Fibroblast of villous mesenchyme (primary cell): ENCODE measurements at regions not wholly inside any gene's neighbourhood (a gene's known extent, or its start where the extent isn't known, plus 50 kb on each side); places are given as distances from the start of the nearest gene placed in this dataset. TPM values are rescaled to one million over a fixed set of nuclear protein-coding genes. Genes with fewer than 3 reads are reported as not detected.

Experiments used
- DNase-seq: peaks from one replicate; pipeline ENCODE4 v3.0.0-alpha.2; 2010; ENCODE audit warnings: low read depth
- H3K4me3 ChIP-seq: 2 replicates; pipeline ENCODE4 v1.5.1; 2011; ENCODE audit warnings: low read depth, mild to moderate bottlenecking, low read length
- small RNA-seq: library from RNA; depleted of rRNA; stranded (forward); fragments of <200 nt; gene quantifications from one replicate; pipeline ENCODE3, GENCODE V24; 2012
- TF ChIP-seq, protein P1 (sequence below): IDR thresholded peaks from 2 replicates; pipeline ENCODE4 v1.5.1; 2012; ENCODE audit warnings: low read depth, mild to moderate bottlenecking, low read length; ENCODE audit not compliant: insufficient read depth

DNA sequence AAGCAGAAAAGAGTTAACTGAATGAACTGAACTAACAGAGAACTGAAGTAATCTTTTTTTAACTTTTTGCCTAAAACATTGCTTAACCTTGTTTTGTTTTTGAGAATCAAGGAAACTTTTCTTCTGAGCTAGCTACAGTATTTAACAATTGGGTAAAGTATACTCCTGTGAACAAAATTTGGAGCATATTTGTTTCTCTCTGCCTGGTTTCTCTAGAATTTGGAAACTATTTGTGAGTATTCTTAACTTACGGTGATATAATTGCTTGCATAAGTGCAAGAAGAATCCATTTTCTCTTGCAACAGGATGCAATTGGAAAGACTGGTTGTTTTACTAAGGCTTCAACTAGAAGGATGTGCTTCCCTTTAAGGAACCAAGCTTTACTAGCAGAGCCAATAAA, 65.9 kb upstream of the FAM98A start:
- TF ChIP-seq, protein P1, sequence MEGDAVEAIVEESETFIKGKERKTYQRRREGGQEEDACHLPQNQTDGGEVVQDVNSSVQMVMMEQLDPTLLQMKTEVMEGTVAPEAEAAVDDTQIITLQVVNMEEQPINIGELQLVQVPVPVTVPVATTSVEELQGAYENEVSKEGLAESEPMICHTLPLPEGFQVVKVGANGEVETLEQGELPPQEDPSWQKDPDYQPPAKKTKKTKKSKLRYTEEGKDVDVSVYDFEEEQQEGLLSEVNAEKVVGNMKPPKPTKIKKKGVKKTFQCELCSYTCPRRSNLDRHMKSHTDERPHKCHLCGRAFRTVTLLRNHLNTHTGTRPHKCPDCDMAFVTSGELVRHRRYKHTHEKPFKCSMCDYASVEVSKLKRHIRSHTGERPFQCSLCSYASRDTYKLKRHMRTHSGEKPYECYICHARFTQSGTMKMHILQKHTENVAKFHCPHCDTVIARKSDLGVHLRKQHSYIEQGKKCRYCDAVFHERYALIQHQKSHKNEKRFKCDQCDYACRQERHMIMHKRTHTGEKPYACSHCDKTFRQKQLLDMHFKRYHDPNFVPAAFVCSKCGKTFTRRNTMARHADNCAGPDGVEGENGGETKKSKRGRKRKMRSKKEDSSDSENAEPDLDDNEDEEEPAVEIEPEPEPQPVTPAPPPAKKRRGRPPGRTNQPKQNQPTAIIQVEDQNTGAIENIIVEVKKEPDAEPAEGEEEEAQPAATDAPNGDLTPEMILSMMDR = no peak
- DNase-seq = no peak
- no peak overlapping the region for H3K4me3 ChIP-seq

DNA sequence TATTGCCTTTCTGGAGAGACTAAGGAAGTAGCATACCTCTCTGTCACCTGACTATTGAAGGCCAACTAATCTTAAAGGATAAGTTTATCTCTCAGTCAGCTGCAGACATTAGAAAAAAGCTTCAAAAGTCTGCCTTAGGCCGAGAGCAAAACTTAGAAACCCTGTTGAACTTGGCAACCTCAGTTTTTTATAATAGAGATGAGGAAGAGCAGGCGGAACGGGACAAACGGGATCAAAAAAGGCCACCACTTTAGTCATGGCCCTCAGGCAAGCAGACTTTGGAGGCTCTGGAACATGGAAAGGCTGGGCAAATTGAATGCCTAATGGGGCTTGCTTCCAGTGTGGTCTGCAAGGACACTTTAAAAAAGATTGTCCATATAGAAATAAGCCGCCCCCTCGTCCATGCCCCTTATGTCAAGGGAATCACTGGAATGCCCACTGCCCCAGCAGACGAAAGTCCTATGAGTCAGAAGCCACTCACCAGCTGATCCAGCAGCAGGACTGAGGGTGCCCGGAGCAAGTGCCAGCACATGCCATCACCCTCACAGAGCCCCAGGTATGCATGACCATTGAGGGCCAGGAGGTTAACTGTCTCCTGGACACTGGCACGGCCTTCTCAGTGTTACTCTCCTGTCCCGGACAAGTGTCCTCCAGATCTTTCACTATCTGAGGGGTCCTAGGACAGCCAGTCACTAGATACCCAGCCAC, 61.5 kb upstream of the FAM98A start:
- no peak overlapping the region for H3K4me3 ChIP-seq
- TF ChIP-seq, protein P1 = no peak
- DNase-seq = no peak

DNA sequence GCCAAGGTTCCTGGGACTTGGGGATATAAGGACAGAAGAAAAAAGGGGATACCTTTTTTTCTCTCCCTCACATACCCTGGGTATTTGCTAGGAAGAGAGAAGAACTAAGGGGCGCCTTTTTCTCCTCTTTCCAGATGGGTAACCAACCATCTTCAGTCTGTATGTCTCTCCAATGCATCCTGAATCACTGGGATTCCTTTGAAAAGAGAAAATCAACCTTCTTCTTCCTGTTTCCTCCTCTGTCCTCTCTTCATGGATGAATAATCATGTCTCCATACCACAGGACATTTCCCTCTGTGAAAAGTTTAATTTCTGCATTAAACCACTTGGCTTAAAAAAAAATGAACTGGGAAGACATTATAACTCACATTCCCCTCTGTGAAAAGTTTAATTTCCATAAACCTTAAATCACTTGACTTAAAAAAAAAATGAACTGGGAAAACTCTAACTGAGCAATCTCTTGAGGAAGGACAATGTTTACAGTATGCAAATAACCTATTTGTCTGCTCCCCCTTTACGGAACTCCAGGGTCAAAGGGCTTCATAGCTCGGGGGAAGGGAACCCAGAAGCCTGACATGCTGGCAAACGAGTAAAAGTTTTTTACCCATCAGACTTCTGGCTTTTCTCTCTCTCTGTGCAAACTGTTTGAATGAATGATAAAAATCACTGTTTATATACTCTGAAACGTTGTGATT, 56.7 kb upstream of the FAM98A start:
- H3K4me3 ChIP-seq = no peak overlapping the region
- no peak for DNase-seq
- TF ChIP-seq, protein P1 = no peak

DNA sequence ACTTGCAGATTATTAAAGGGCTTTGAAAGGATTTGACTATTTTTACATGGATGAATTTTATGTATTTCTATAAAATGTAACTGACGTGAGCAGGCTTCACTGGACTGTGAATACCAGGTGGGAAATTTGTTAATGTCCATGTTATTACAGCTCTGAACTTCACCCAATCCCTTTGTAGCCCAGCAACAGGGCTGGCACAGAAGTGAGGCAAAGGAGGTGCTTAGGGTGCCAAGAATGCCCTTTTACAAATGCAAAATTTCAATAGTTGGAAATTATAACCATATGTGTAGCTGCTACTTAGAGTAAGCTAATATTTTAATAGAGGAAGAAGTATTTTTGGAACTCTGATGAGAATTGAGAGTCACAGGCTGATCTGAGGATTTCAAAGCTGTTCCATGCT, 53.7 kb upstream of the FAM98A start:
- no peak overlapping the region for H3K4me3 ChIP-seq
- TF ChIP-seq, protein P1 = no peak
- DNase-seq = no peak

DNA sequence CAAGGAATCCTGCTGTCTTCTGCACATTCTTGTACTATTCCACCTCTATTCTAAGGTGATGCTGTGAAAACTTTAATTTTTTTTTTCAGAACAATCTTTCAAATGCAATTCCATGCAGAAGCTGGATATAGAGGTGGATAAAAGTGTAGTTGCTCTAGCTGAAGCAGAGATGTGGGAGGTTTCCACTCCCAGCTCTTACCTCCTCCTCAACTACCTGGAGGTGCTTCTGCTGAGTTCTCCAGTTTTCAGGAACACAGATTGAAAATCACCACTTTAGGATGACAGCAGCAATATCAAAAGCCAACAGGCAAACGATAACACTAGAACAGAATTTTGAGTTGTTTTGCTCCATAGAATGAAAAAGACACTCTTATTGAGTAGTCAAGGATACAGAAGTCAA, 51.1 kb upstream of the FAM98A start:
- TF ChIP-seq, protein P1 = no peak
- H3K4me3 ChIP-seq = no peak overlapping the region
- no peak for DNase-seq

Small RNA genes in the stretch of these regions (small RNA-seq; reads per million reads assigned to genes)
- gene AC013442.1 (not detected), gene AC083939.1 (not detected), gene MIR548AD (not detected), gene RNU6-1117P (not detected)
